HPDE6-E6E7 (cell line): ENCODE measurements at regions not wholly inside any gene's neighbourhood (a gene's known extent, or its start where the extent isn't known, plus 50 kb on each side); places are given as distances from the start of the nearest gene placed in this dataset.

Source experiments
- DNase-seq: peaks from one replicate; pipeline ENCODE4 v3.0.0; 2011; ENCODE audit warnings: missing footprints; ENCODE audit errors: extremely low spot score

- DNase-seq, result no peak
These were observed 187.0 kb downstream of the MID1IP1 start for GRCh38 chrX:38988301-38988700.

GRCh38 chrX:38989076-38989475, 187.8 kb downstream of the MID1IP1 start:
- no peak for DNase-seq

- peak; percentile 38 for DNase-seq
These were observed 190.6 kb downstream of the MID1IP1 start for GRCh38 chrX:38991656-38992440.

GRCh38 chrX:38992441-38993096, 191.3 kb downstream of the MID1IP1 start:
- DNase-seq, result no peak

- no peak for DNase-seq
These were observed 192.2 kb downstream of the MID1IP1 start for GRCh38 chrX:38993500-38993899.

GRCh38 chrX:38999099-38999498, 197.8 kb downstream of the MID1IP1 start:
- DNase-seq, result no peak

GRCh38 chrX:38999967-39000745, 198.9 kb downstream of the MID1IP1 start:
- DNase-seq, result no peak

- no peak for DNase-seq
These were observed 199.5 kb downstream of the MID1IP1 start for GRCh38 chrX:39000802-39001201.

GRCh38 chrX:39002466-39002865, 201.2 kb downstream of the MID1IP1 start:
- no peak for DNase-seq

- DNase-seq, result no peak
These were observed 207.3 kb downstream of the MID1IP1 start for GRCh38 chrX:39008549-39008948.

- DNase-seq, result no peak
These were observed 210.4 kb downstream of the MID1IP1 start for GRCh38 chrX:39011454-39012221.

GRCh38 chrX:39012621-39013111, 211.4 kb downstream of the MID1IP1 start:
- no peak for DNase-seq

GRCh38 chrX:39016556-39016955, 215.3 kb downstream of the MID1IP1 start:
- no peak for DNase-seq

- no peak for DNase-seq
These were observed 215.8 kb downstream of the MID1IP1 start for GRCh38 chrX:39017077-39017476.

GRCh38 chrX:39017716-39018115, 216.5 kb downstream of the MID1IP1 start:
- DNase-seq, result no peak

GRCh38 chrX:39018541-39018940, 217.3 kb downstream of the MID1IP1 start:
- DNase-seq, result no peak

- DNase-seq, result no peak
These were observed 217.8 kb downstream of the MID1IP1 start for GRCh38 chrX:39019056-39019455.

GRCh38 chrX:39020051-39020669, 218.9 kb downstream of the MID1IP1 start:
- DNase-seq, result no peak

- no peak for DNase-seq
These were observed 220.8 kb downstream of the MID1IP1 start for GRCh38 chrX:39022106-39022505.

- DNase-seq, result no peak
These were observed 228.0 kb downstream of the MID1IP1 start for GRCh38 chrX:39029221-39029620.

GRCh38 chrX:39030636-39031035, 229.4 kb downstream of the MID1IP1 start:
- no peak for DNase-seq
